Chondrocyte (in vitro differentiated cells): ENCODE measurements at regions not wholly inside any gene's neighbourhood (a gene's known extent, or its start where the extent isn't known, plus 50 kb on each side); places are given as distances from the start of the nearest gene placed in this dataset.

Experiments used
- DNase-seq: peaks from one replicate; pipeline ENCODE4 v3.0.0; 2021; ENCODE audit warnings: mixed read lengths, low spot score
- H3K27ac Mint-ChIP-seq: one replicate; pipeline ENCODE4 v1.8.0; 2021; ENCODE audit warnings: mild to moderate bottlenecking, moderate library complexity, mixed read lengths; ENCODE audit not compliant: unreplicated experiment
- H3K27me3 Mint-ChIP-seq: 2 replicates; pipeline ENCODE4 v1.8.0; 2021; ENCODE audit warnings: low read depth, mixed read lengths
- H3K36me3 Mint-ChIP-seq: 2 replicates; pipeline ENCODE4 v1.8.0; 2021; ENCODE audit warnings: low read depth, mixed read lengths
- H3K4me1 Mint-ChIP-seq: 2 replicates; pipeline ENCODE4 v1.8.0; 2021; ENCODE audit warnings: low read depth, mild to moderate bottlenecking, mixed read lengths
- H3K4me3 Mint-ChIP-seq: one replicate; pipeline ENCODE4 v1.8.0; 2021; ENCODE audit warnings: mild to moderate bottlenecking, moderate library complexity, mixed read lengths; ENCODE audit not compliant: unreplicated experiment
- H3K9me3 Mint-ChIP-seq: 2 replicates; pipeline ENCODE4 v1.8.0; 2021; ENCODE audit warnings: low read depth, mixed read lengths
- TF ChIP-seq, protein P1 (sequence below): fragments of 200-600 bp; sonication (generic); IDR thresholded peaks from 2 replicates; pipeline ENCODE4 v1.5.0; 2021; ENCODE audit warnings: antibody characterized with exemption, mild to moderate bottlenecking, moderate library complexity

DNA sequence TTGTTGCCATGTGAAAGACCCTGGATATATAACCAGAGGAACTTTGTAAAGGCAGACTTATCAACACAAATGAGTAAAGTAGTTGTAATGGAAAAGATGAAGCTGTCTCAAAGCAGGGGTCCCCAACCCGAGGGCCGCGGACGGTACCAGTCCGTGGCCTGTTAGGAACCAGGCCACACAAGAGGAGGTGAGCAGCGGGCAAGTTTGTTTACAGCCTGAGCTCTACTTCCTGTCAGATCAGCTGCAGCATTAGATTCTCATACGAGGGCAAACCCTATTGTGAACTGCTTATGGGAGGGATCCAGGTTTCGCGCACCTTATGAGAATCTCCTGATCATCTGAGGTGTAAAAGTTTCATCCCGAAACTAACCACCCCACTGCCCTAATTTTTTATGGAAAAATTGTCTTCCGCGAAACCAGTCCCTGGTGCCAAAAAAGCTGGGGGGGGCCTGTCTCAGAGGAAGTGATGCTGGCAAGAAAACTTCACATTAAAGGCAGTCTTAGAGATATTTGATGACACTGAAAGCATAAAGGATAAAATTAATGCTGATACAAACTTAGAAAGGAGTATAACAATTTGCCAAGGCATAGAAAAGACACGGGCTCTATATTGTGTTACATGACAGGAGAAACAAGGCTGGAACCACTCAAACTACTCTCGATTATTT, 57.5 kb upstream of the MSTN start:
- no peak overlapping the region for H3K4me3 Mint-ChIP-seq
- H3K27me3 Mint-ChIP-seq, result no peaks in the 10 kb centered on the region
- no peaks in the 10 kb centered on the region for H3K4me1 Mint-ChIP-seq
- no peaks in the 10 kb centered on the region for H3K9me3 Mint-ChIP-seq
- TF ChIP-seq, protein P1, sequence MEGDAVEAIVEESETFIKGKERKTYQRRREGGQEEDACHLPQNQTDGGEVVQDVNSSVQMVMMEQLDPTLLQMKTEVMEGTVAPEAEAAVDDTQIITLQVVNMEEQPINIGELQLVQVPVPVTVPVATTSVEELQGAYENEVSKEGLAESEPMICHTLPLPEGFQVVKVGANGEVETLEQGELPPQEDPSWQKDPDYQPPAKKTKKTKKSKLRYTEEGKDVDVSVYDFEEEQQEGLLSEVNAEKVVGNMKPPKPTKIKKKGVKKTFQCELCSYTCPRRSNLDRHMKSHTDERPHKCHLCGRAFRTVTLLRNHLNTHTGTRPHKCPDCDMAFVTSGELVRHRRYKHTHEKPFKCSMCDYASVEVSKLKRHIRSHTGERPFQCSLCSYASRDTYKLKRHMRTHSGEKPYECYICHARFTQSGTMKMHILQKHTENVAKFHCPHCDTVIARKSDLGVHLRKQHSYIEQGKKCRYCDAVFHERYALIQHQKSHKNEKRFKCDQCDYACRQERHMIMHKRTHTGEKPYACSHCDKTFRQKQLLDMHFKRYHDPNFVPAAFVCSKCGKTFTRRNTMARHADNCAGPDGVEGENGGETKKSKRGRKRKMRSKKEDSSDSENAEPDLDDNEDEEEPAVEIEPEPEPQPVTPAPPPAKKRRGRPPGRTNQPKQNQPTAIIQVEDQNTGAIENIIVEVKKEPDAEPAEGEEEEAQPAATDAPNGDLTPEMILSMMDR, result no peak
- DNase-seq, result no peak
- H3K27ac Mint-ChIP-seq, result no peak overlapping the region
- peaks cover 1% of the 10 kb centered on the region for H3K36me3 Mint-ChIP-seq

DNA sequence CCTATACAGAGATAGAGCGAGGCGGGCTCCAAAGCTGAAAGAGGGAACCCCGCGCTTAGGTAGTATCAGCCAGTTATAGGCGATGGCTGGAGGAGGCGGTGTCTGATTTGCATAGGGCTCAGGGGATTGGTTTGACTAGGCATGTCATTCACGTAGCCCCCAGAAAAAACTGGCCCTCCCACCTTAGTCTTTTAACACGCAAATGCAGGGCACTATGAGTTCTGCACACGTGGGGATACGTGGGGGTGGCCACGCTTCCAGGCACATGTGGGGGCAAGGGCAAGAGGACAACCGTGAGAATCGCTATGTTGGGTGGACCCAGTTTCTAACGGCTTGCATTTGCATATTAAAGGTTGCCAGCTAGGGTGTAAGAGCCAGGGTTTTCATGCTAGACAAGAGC, 56.7 kb upstream of the MSTN start:
- DNase-seq, result no peak
- peaks cover 1% of the 10 kb centered on the region for H3K36me3 Mint-ChIP-seq
- H3K9me3 Mint-ChIP-seq, result no peaks in the 10 kb centered on the region
- no peaks in the 10 kb centered on the region for H3K4me1 Mint-ChIP-seq
- TF ChIP-seq, protein P1, result no peak
- no peak overlapping the region for H3K27ac Mint-ChIP-seq
- H3K27me3 Mint-ChIP-seq, result no peaks in the 10 kb centered on the region
- H3K4me3 Mint-ChIP-seq, result no peak overlapping the region

DNA sequence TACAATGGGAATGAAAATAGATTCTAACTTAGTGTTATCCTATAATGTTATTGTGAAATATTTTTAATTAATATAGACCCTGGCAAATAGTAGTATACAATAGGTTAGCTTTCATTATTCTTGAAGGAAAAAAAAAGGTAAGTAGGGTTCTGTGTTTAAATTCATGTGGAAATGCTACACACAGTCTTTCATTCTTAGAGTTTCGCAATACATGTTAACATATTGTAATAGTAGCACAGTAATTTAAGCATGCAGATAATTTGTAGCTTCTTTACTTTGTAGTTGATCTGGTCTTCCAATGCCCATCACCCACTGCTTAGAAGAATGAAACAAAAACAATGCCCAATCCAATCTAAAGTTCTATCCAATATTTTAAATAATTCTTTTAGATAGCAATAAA, 54.8 kb upstream of the MSTN start:
- Mint-ChIP-seq H3K4me3 (no peak overlapping the region), H3K4me1 (no peaks in the 10 kb centered on the region), H3K27ac (no peak overlapping the region), H3K27me3 (no peaks in the 10 kb centered on the region), H3K36me3 (peaks cover 1% of the 10 kb centered on the region), H3K9me3 (no peaks in the 10 kb centered on the region)
- TF ChIP-seq, protein P1, result no peak
- DNase-seq, result no peak

DNA sequence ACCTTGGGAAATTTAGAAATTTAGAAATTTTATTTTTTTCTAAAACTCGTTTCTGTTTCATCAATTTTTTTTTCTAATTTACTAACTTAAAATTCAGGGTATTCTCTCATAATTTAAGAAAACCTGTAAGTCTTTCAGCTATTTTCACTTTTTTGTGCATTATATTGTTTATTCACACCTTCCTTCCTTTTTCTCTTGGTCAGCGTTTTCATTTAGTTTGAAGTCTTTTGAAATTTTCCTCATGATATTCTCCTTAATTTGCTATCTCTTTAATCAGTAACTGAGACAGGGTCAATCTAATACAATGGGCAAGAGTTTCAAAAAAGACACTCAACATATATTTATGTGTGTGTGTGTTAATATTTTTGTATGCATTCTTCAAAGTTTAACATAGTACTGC, 50.5 kb upstream of the MSTN start:
- no peak overlapping the region for H3K27ac Mint-ChIP-seq
- no peaks in the 10 kb centered on the region for H3K27me3 Mint-ChIP-seq
- no peaks in the 10 kb centered on the region for H3K9me3 Mint-ChIP-seq
- TF ChIP-seq, protein P1, result no peak
- H3K36me3 Mint-ChIP-seq, result peaks cover 1% of the 10 kb centered on the region
- no peak for DNase-seq
- H3K4me3 Mint-ChIP-seq, result no peak overlapping the region
- peaks cover 32% of the 10 kb centered on the region for H3K4me1 Mint-ChIP-seq
